ENCODE measurements at regions not wholly inside any gene's neighbourhood (a gene's known extent, or its start where the extent isn't known, plus 50 kb on each side); places are given as distances from the start of the nearest gene placed in this dataset.

DNA sequence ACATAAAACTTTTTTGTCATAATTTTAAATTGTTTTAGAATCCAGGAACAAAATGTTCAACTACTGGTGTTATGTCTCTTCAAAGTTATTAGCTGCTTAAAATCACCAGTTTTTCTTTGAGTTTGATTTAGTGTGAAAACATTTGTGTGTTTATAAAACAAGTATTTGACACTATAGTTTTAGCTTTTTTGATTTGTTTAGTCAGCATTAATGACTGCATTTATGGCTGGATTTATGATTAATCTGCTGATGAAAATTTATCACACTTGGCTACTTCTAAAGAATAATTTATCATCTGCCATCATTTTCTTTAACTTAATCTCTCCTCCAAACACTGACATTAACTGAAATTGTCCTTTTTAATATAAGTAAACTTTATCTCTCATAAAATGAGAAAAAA lies 1465.9 kb upstream of the SLC10A2 start:
- H3K18ac ChIP-seq (ENCODE audit: extremely low read depth, low read length) = no peak overlapping the region
- no peak overlapping the region for H2BK15ac ChIP-seq (ENCODE audit: low read length)
- no peaks in the 10 kb centered on the region for H3K36me3 ChIP-seq (ENCODE audit: control insufficient read depth in 2 of 4, insufficient read depth in 4 of 4, low read length in 3 of 4)
- no peak overlapping the region for H3K4me2 ChIP-seq (ENCODE audit: insufficient read depth in 1 of 2, low read depth in 2 of 2, low read length in 2 of 2)
- no peak overlapping the region for H2BK12ac ChIP-seq (ENCODE audit: low read depth, low read length)
- no peaks in the 10 kb centered on the region for H3K27me3 ChIP-seq (replicated peaks in 1 of 4; ENCODE audit: control insufficient read depth in 3 of 4, extremely low read depth in 1 of 4, insufficient read depth in 3 of 4, low read length in 3 of 4)
- no peaks in the 10 kb centered on the region for H3K9me3 ChIP-seq (ENCODE audit: insufficient read depth in 2 of 2, low read depth in 1 of 2, low read length in 1 of 2)
- no peaks in the 10 kb centered on the region for H4K20me1 ChIP-seq (replicated peaks in 1 of 2; ENCODE audit: control insufficient read depth in 1 of 2, insufficient read depth in 2 of 2, low read length in 2 of 2)
- H3K9ac ChIP-seq (replicated peaks in 1 of 4; ENCODE audit: extremely low read depth in 1 of 4, low read depth in 3 of 4, low read length in 3 of 4) = no peak overlapping the region
- no peak overlapping the region for H2AK5ac ChIP-seq (ENCODE audit: low read depth, low read length)
- H3K14ac ChIP-seq (ENCODE audit: insufficient read length) = no peak overlapping the region
- H3K27ac ChIP-seq (ENCODE audit: low read depth, low read length) = no peak overlapping the region
- ChIA-PET POLR2A (ENCODE audit: partially characterized antibody) (no interaction called here), CTCF (ENCODE audit: partially characterized antibody) (interaction anchor here (0.6 kb wide), 1 partner anchor 242 kb away, joined by 3 read pairs; no protein-coding TSS in a partner anchor)
- no peak overlapping the region for H3K56ac ChIP-seq (replicated peaks; ENCODE audit: insufficient read length, low read depth, low read length)
- FAIRE-seq = no peak
- H4K8ac ChIP-seq (ENCODE audit: extremely low read depth, insufficient read depth, low read length) = no peak overlapping the region
- H2AFZ ChIP-seq (ENCODE audit: low read length) = no peak overlapping the region
- no peak overlapping the region for H2BK5ac ChIP-seq (ENCODE audit: low read depth, low read length)
- no peak overlapping the region for H3K4ac ChIP-seq (replicated peaks; ENCODE audit: insufficient read length, low read depth, low read length)
- no peak for DNase-seq (ENCODE audit: low read depth in 1 of 2, low spot score in 2 of 2)
- no peak overlapping the region for H3K23ac ChIP-seq (ENCODE audit: insufficient read length)
- no peak overlapping the region for H4K91ac ChIP-seq (replicated peaks; ENCODE audit: insufficient read length, low read length)
- no peak overlapping the region for H3K4me3 ChIP-seq (ENCODE audit: extremely low read depth in 1 of 4, insufficient read depth in 2 of 4, low read depth in 3 of 4, low read length in 4 of 4)
- no peak overlapping the region for H4K5ac ChIP-seq (ENCODE audit: insufficient read length, low read depth, low read length)
- H3K4me1 ChIP-seq (replicated peaks in 1 of 4; ENCODE audit: control insufficient read depth in 3 of 4, insufficient read depth in 4 of 4, low read length in 3 of 4) = peaks cover 0 to 14% (median 1%) of the 10 kb centered on the region in 4 experiments; a peak in 4 of 7 replicates
- no peak overlapping the region for H2BK120ac ChIP-seq (replicated peaks; ENCODE audit: low read depth, low read length)
- H3K79me1 ChIP-seq (ENCODE audit: low read depth, low read length) = no peaks in the 10 kb centered on the region
- H2BK20ac ChIP-seq (ENCODE audit: low read length) = no peak overlapping the region
- no peaks in the 10 kb centered on the region for H3K79me2 ChIP-seq (ENCODE audit: control insufficient read depth in 1 of 2, insufficient read depth in 2 of 2, low read length in 2 of 2)
- H3K23me2 ChIP-seq (ENCODE audit: low read depth, low read length) = no peaks in the 10 kb centered on the region
- peak; percentile 20; the same call in 1 of the 2 replicates for TF ChIP-seq MAFK (IDR thresholded peaks at IDR 0.05; ENCODE audit: low read depth, low read length)
- no peak for TF ChIP-seq CHD1 (IDR thresholded peaks at IDR 0.05; ENCODE audit: low read depth, low read length)
